MM.1S (cell line): ENCODE measurements at regions not wholly inside any gene's neighbourhood (a gene's known extent, or its start where the extent isn't known, plus 50 kb on each side); places are given as distances from the start of the nearest gene placed in this dataset.

Source experiments
- EZH2 ChIP-seq: fragments of 300-600 bp; sonication (generic); optimal IDR thresholded peaks from 2 replicates; pipeline ENCODE3; 2017; ENCODE audit warnings: low read depth, mild to moderate bottlenecking, antibody characterized with exemption, low read length, mixed read lengths
- EZH2phosphoT487 ChIP-seq: fragments of 300-600 bp; sonication (generic); IDR thresholded peaks from 2 replicates; pipeline ENCODE4 v1.6.1; 2018; ENCODE audit warnings: antibody characterized with exemption, low read length

GRCh38 chr22:44625981-44626687 lies 75.9 kb upstream of the PRR5 start:
- TF ChIP-seq EZH2 = no peak
- no peak for TF ChIP-seq EZH2phosphoT487
